ENCODE measurements at regions not wholly inside any gene's neighbourhood (a gene's known extent, or its start where the extent isn't known, plus 50 kb on each side); places are given as distances from the start of the nearest gene placed in this dataset.

DNA sequence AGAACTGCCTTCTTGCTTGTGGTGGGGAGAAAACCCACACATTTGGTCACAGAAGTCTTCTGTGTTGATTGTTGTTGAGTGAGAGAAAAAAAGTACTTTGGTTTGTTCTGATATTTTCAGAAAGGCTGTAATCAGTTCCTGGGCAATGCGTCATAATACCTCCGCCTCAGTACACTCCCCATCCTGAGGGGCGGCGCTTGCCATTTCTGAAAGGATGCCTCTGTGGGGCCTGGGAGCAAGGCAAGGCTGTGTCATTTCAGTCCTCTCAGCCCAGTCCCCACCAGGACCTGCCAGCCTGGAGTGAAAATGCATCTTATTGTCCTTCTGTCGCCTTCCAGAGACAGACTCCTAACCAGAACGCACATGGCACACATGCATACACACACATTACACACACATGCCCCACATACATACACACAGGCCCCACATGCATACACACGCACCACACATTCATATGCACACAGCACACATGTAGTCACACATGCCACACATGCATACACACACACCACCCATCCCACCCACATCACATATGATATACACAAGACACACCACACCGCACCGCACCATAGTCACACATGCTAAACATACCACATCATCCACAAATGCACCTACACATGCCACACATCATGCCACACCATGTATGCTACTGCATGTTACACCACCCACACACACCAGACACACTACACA is 90.0 kb downstream of the CXCL12 start:
- ATAC-seq (replicated peaks) (no peak), DNase-seq (no peak)
- Mint-ChIP-seq H3K4me3 (no peak overlapping the region), H3K4me1 (peaks cover 0 to 1% of the 10 kb centered on the region in 2 donors), H3K36me3 (no peaks in the 10 kb centered on the region), H3K9me3 (no peaks in the 10 kb centered on the region), H3K27ac (no peak overlapping the region), H3K27me3 (peaks cover 6 to 18% of the 10 kb centered on the region in 2 donors)

DNA sequence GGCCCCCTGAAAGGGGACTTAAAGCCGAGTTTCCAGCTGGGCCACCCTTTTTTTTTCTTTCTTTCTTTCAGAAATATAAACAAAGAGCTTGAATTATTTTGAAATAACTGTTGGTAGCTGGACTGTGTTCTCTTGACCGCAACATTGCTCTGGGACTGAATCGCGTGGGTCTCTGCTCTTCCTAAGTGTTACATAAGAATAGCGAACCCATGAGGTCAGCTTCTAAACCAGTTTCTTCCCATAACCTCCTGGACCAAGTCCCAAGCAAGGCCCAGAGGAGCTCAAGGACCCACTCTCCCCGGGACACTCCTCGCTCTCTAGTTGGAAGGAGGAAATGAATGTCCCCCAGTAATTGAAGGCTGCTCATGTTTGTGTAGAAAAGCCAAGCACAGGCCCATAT is 91.1 kb downstream of the CXCL12 start:
- Mint-ChIP-seq H3K4me3 (no peak overlapping the region), H3K27me3 (peaks cover 6 to 21% of the 10 kb centered on the region in 2 donors), H3K36me3 (no peaks in the 10 kb centered on the region), H3K27ac (no peak overlapping the region), H3K4me1 (peaks cover 0 to 1% of the 10 kb centered on the region in 2 donors), H3K9me3 (no peaks in the 10 kb centered on the region)
- ATAC-seq (replicated peaks) (no peak), DNase-seq (no peak)

DNA sequence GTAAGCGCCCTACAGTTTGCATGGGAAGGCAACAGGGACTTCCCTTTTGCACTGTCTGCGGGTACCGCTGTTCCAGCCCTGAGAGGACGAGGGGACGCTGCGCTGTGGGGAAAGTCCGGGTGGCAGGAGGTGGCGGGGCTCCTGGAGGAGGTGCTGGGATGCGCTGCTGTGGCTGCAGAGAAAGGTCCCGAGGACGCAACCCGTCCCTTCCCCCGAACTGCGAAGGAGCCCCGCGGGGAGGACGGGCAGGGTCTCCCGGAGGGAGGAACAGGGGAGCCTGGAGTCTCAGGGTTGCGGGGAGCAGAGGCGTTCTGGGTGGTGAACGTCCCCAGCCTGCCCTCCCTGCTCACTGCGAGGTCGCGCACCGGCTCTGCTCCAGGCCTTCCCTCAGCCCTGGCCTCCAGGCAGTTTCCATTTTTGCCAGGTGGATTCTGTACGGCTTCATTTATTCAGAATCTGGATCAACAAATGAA is 91.6 kb downstream of the CXCL12 start:
- DNase-seq (no peak), ATAC-seq (replicated peaks) (peak in 1 of 2 donors; percentile 47)
- Mint-ChIP-seq H3K4me3 (no peak overlapping the region), H3K4me1 (peaks cover 0 to 1% of the 10 kb centered on the region in 2 donors), H3K36me3 (no peaks in the 10 kb centered on the region), H3K27ac (no peak overlapping the region), H3K9me3 (no peaks in the 10 kb centered on the region), H3K27me3 (peaks cover 6 to 23% of the 10 kb centered on the region in 2 donors)

DNA sequence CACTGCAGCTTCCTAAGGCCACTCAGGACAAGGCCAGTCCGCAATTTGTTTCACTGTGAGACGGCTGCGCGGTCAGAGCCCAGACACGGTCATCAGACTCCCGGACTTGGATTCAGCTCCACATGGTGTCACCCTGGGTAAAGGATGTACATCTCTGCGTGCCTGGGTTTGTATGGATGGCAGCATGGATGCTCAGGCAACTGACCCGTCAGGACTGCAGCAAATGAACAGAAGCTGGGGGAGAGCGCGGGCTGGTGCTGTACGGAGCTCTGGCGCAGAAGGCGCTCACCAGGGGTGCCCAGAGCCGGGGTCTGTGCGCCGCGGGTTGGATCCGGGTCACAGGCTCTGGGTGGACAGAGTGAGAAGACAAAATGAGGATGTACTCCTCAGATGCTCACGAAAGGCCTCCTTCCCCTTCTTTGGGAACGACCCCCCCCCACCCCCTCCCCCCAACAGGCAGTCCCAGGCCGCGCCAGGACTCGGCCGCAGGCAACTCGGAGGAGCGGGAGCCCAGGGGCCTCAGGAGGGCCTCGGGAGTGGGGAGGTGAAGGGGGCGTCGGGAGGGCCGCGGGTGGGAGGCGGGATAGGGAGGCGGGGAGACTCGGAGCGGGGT is 92.4 kb downstream of the CXCL12 start:
- Mint-ChIP-seq H3K4me3 (no peak overlapping the region), H3K36me3 (no peaks in the 10 kb centered on the region), H3K4me1 (peaks cover 0 to 1% of the 10 kb centered on the region in 2 donors), H3K9me3 (no peaks in the 10 kb centered on the region), H3K27me3 (peaks cover 6 to 18% of the 10 kb centered on the region in 2 donors), H3K27ac (no peak overlapping the region)
- no peak for DNase-seq
- no peak for ATAC-seq (replicated peaks)

DNA sequence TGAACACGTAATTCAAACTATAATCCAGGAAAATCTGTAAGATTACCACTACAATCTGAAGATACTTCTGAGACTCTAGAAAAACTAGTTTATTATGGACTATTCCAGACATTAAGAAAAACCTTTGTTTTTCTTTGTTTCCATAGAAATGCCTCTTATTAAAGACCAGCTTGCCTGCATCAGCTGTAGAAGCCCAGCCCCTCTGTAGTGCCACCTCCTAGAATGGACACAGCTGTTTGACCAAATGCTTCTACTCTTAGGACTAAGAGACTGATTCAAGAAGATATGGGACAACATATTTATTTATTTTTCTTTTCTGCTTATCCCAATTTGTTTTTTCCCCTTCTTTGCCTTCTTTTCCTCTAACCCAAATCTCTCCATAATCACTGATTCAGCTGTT is 93.8 kb downstream of the CXCL12 start:
- Mint-ChIP-seq H3K36me3 (no peaks in the 10 kb centered on the region), H3K4me1 (peaks cover 0 to 1% of the 10 kb centered on the region in 2 donors)

DNA sequence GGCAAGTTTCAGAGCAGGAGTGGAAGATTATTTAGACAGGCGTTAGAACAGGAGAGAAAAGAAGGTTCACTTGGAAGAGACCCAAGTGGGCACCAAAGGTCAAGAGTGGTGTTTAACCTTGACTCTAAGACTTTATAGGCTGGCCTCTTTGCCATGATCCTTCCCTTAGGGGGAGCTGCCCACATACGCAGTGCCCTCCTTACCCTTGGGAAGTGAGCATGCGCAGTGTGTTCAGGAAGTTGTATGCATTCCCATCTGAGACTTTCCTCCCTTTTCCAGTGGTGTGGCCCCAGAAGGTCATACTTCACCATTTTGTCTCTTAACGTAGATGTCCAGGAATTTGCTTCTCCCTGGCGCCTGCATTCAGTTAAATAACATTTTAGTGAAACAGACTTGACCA is 95.8 kb downstream of the CXCL12 start:
- Mint-ChIP-seq H3K36me3 (no peaks in the 10 kb centered on the region), H3K27me3 (peaks cover 6 to 23% of the 10 kb centered on the region in 2 donors), H3K27ac (no peak overlapping the region), H3K4me3 (no peak overlapping the region), H3K4me1 (peaks cover 0 to 1% of the 10 kb centered on the region in 2 donors), H3K9me3 (no peaks in the 10 kb centered on the region)
- ATAC-seq (replicated peaks) (no peak), DNase-seq (no peak)

More for the DNA sequence above, 93.8 kb downstream of the CXCL12 start:
- Mint-ChIP-seq H3K27me3 (peaks cover 6 to 17% of the 10 kb centered on the region in 2 donors), H3K9me3 (no peaks in the 10 kb centered on the region), H3K27ac (no peak overlapping the region), H3K4me3 (no peak overlapping the region)
- DNase-seq (no peak), ATAC-seq (replicated peaks) (no peak)

DNA sequence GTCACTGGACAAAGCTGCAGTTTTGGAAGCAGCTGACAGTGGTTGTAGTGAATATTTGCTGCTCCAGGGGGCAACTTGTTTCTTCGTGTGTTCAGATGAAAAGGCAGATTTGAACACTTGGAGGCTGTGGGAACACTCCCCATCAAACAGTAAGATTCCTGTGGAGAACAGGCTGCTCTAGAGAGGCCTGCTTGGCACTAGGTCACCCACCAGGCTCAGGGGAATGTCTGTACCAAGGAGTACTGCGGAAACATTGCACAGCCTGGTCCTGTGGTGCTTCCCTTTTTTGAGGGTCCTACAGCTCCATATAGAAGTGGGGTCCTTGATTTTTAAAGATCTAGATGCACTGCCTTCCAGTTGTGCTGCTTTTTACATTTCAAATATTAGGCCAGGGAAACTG is 97.5 kb downstream of the CXCL12 start:
- no peak for ATAC-seq (replicated peaks)
- no peak overlapping the region for H3K27ac Mint-ChIP-seq

DNA sequence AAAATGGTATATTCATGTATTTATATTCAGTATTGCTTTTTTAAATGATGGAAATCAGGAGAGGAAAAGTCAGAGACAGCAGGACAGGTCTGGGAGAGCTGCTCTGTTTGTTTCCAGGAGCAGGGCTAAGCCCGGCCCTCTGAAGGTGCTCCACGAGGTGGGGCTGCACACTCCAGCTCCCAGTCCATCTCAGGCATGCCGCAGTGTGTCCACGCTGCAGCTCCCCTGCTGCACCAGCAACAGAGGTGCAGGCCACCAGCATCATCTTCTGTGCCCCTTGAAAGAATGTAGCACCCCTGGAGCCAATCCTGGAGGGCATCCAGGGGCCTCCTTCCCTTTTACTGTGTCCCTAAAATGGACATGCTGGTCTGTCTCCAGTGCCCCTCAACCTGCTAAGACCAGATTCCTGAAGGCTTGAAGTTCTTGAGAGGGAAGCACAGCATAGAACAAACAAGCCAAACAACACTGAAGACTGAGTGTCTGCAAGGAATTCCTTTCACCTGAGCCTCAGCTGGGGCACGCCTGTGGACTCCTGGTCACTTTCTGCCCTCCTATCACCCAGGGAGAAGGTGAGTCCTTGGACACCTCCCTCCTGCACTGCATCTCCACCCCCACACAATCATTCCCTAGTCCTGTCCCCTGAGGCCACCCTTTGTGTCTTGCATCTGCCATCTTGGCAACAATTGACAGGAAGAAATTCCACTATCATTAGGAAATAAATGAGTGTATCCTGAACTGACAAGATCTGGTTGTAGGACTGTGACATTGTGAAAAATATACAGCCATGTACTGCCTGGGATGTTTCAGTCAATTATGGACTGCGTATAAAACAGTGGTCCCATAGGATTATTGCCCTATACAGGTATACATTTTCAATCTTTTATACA is 100.5 kb downstream of the CXCL12 start:
- Mint-ChIP-seq H3K27me3 (peaks cover 4 to 11% of the 10 kb centered on the region in 2 donors), H3K36me3 (no peaks in the 10 kb centered on the region), H3K27ac (no peak overlapping the region), H3K4me1 (no peaks in the 10 kb centered on the region), H3K9me3 (no peaks in the 10 kb centered on the region), H3K4me3 (no peak overlapping the region)
- DNase-seq (no peak), ATAC-seq (replicated peaks) (no peak)

More for the DNA sequence above, 97.5 kb downstream of the CXCL12 start:
- no peak overlapping the region for H3K4me3 Mint-ChIP-seq
- H3K4me1 Mint-ChIP-seq: no peaks in the 10 kb centered on the region
- no peaks in the 10 kb centered on the region for H3K36me3 Mint-ChIP-seq
- no peaks in the 10 kb centered on the region for H3K9me3 Mint-ChIP-seq
- DNase-seq: no peak
- peaks cover 6 to 21% of the 10 kb centered on the region in 2 donors for H3K27me3 Mint-ChIP-seq

DNA sequence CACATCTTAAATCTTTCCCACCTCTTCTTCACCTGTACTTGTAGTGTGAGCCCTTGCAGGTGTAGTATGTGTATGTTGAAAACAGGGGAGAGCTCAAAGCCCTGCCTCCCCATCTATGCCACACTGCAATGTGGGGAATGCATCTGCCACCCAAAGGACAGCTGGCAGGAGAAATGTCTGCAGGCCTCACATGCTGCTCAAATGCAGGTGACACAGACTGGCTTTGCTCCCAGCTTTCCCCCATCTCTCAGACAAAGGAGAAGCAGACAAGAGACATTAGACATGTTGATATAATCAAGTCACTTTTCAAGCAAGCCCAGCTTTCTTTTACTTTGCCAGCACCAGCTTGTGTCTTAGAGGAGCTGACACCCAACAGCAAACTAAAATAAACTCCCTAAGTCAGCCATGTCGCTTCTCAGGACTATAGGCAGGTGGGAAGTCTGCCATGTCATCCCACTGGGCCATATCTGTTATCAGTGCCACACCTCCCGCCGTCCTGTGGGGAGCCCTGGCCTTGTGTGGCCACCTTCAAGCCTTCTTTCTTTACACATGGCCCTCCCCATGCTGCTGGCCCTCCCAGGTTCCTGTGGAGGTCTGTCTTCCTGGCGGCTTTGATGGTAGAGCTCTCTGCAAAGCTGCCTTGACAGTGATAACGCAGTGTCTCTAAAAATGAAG is 102.1 kb downstream of the CXCL12 start:
- Mint-ChIP-seq H3K9me3 (peaks cover 0 to 4% of the 10 kb centered on the region in 2 donors), H3K27ac (no peak overlapping the region), H3K36me3 (no peaks in the 10 kb centered on the region), H3K27me3 (peaks cover 4 to 6% of the 10 kb centered on the region in 2 donors), H3K4me1 (no peaks in the 10 kb centered on the region), H3K4me3 (no peak overlapping the region)
- ATAC-seq (replicated peaks): no peak
- no peak for DNase-seq

DNA sequence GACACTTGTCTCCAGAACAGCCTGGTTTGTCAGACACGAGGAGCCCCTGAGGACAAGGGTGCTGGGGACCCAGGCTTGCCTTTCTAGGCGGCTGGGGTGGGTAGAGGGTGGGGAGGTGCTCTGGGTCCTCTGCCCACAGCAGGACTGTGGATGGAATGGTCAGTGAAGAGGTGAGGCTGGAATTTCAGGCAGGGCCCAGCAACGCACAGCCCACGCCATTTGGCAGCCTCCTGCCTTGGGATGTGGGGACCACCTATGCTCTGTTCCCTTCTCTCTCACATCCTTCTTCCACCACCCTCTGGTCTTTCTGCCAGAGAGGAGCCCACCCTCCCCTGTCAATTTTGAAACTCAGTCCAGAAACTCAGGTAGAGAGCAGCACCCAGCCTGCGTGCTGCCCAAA is 103.2 kb downstream of the CXCL12 start:
- H3K27ac Mint-ChIP-seq: no peak overlapping the region
- no peaks in the 10 kb centered on the region for H3K36me3 Mint-ChIP-seq
- no peak for ATAC-seq (replicated peaks)

DNA sequence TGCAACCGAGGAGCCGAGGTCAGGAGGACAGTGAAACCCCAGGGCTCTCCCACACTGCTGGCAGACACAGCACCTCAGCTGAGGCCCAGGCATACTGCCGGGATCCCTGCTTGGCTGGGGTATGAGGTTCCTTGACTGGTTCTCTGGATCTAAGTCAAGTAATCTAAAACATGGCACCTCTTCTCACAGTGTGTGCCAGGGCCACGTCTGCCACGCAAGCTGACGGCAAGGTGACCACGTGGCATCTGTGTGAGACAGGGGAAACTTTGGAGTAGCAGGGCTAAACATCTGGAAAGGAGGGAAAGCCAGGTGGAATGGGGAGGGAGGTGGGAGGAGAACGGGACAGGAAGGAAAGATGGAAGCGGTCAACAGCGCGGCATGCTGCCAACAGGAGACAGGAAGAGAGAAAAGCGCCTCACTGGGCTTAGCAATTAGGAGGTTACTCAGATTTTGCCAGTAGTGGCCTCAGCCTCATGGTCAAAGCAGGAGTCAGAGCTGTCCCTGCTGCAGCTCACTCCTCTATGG is 103.7 kb downstream of the CXCL12 start:
- no peaks in the 10 kb centered on the region for H3K36me3 Mint-ChIP-seq

More for the DNA sequence above, 103.2 kb downstream of the CXCL12 start:
- DNase-seq: no peak
- Mint-ChIP-seq H3K4me1 (no peaks in the 10 kb centered on the region), H3K9me3 (peaks cover 3 to 7% of the 10 kb centered on the region in 2 donors), H3K4me3 (no peak overlapping the region), H3K27me3 (peaks cover 4 to 6% of the 10 kb centered on the region in 2 donors)

DNA sequence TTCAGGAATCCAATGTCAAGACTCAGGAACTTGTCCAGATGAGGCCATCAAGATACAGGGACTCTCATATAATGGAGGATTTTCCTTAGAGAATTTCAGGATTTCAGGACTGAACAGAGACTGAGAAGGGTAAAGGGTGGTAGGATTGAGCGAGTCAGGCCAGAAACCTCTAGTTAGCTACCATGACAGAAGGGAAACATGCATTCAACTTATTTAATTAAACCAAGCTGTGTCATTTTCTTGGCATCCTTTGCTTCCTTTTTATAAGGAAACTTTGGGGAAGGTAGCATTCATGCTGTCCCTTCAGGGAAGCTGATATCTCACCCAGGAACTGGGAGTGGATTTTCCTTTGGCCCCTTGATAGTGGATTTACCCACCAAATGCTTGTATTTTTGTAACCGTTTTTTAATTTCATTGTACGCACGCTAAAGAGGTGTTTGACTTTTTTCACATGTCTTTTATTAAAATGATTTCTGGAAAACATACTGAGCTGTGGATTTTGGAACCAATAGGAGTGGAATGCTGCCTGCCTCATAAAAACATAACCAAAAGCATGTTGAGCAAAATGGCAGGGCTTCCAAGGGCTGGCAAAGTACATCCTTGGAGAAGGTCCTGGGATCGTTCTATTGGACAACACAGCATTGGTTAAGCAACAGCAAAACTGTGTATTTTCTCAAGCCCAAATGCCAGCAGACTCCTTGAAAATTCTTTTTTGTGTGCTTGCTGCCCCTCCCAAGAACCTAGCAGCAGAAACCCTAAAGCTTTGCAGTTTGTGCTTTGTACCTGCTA is 104.5 kb downstream of the CXCL12 start:
- no peak overlapping the region for H3K27ac Mint-ChIP-seq
- ATAC-seq (replicated peaks): no peak
- peaks cover 12 to 15% of the 10 kb centered on the region in 2 donors for H3K9me3 Mint-ChIP-seq
- no peaks in the 10 kb centered on the region for H3K4me1 Mint-ChIP-seq
- no peaks in the 10 kb centered on the region for H3K36me3 Mint-ChIP-seq
- no peak overlapping the region for H3K4me3 Mint-ChIP-seq
- peaks cover 4 to 6% of the 10 kb centered on the region in 2 donors for H3K27me3 Mint-ChIP-seq
- no peak for DNase-seq

More for the DNA sequence above, 103.7 kb downstream of the CXCL12 start:
- Mint-ChIP-seq H3K9me3 (peaks cover 8 to 11% of the 10 kb centered on the region in 2 donors), H3K27me3 (peaks cover 4 to 6% of the 10 kb centered on the region in 2 donors), H3K4me3 (no peak overlapping the region), H3K4me1 (no peaks in the 10 kb centered on the region), H3K27ac (no peak overlapping the region)
- ATAC-seq (replicated peaks) (no peak), DNase-seq (no peak)

DNA sequence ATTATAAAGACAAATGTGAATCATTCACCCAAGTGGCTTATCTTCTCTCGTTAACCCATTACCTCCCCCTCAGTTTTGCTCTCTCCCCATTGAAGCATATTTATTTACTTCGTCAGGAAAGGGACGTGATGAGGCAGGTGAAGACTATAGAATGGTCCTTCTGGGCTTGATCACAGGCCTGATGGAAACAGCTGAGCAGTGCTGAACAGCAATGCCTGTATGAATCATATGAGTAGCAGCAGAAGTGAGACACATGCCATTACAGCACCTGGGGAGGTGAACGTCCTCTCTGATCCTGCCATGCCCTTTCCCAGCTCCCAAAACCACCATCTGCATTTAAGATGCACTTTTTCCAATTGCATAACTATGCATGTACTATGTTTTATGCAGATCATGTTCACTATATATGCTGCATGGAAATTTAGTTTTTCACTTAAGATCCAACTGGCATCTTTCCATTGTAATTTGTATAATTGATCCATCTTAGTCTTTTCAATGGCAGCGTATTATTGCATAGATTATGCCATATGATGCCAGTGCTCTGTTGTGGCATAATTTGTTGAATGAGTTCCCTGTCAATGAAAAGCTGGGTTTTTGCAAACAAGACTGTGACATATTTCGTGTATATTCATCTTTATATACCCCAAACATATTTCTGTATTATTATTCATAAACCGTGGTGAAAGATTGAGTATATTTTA is 105.3 kb downstream of the CXCL12 start:
- Mint-ChIP-seq H3K27me3 (peaks cover 2 to 4% of the 10 kb centered on the region in 2 donors), H3K9me3 (peaks cover 12 to 15% of the 10 kb centered on the region in 2 donors), H3K27ac (no peak overlapping the region), H3K36me3 (no peaks in the 10 kb centered on the region), H3K4me3 (no peak overlapping the region), H3K4me1 (no peaks in the 10 kb centered on the region)
- ATAC-seq (replicated peaks) (no peak), DNase-seq (no peak)

All from stimulated activated naive B cell treated with anti-CD40 and anti-IgM and Interleukin-4, amounts not matched to agents 10 μg/mL and 1 μg/mL and 100 μg/mL, for 72 hours (primary cell).